Stomach (tissue), 4 donors: ENCODE measurements at regions not wholly inside any gene's neighbourhood (a gene's known extent, or its start where the extent isn't known, plus 50 kb on each side); places are given as distances from the start of the nearest gene placed in this dataset.

Source experiments
- CTCF ChIP-seq, 7 experiments: fragments of 450-650 bp in 4 of 7; fragments of 200-600 bp in 3 of 7; sonication (generic) in 3 of 7; IDR thresholded peaks; one replicate each; pipeline ENCODE4 v1.5.1; 2016 to 2019; ENCODE audit warnings: antibody characterized with exemption in 7 of 7, control low read depth in 2 of 7, mild to moderate bottlenecking in 1 of 7
- POLR2A ChIP-seq, 4 donors: fragments of 450-650 bp; IDR thresholded peaks; one replicate each; pipeline ENCODE4 v1.6.1; 2016; ENCODE audit warnings: antibody characterized with exemption in 4 of 4, control low read depth in 2 of 4, mild to moderate bottlenecking in 1 of 4, moderate library complexity in 1 of 4

GRCh38 chr9:82149501-82149946 is 161.0 kb downstream of the SPATA31D1 start:
- TF ChIP-seq POLR2A (IDR thresholded peaks at IDR 0.05) (no peak), CTCF (IDR thresholded peaks at IDR 0.05) (no peak)
